CD4-positive, alpha-beta T cell treated with Interleukin-17A for 4 hours (primary cell): ENCODE measurements at regions not wholly inside any gene's neighbourhood (a gene's known extent, or its start where the extent isn't known, plus 50 kb on each side); places are given as distances from the start of the nearest gene placed in this dataset.
A peak's percentile ranks its signal among the peaks of the same experiment; 100 is the strongest.

Experiments
- DNase-seq: peaks from one replicate; pipeline ENCODE4 v3.0.0-alpha.2; 2020; ENCODE audit warnings: mixed read lengths

DNA sequence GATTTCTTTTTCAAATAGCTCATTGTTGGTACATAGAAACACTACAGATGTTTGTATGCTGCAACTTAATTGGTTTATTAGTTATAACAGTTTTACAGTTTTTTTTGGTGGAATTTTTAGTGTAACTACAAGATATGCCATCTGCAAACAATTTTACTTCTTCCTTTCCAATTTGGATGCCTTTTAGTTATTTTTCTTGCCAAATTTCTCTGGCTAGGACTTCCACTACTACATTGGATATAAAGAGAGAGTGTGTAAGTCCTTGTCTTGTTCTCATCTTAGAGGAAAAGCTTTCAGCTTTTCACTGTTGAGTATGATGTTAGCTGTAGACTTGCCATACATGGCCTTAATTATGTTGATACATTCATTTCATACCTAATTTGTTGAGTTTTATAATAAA is 143.6 kb upstream of the EOMES start:
- no peak for DNase-seq

DNA sequence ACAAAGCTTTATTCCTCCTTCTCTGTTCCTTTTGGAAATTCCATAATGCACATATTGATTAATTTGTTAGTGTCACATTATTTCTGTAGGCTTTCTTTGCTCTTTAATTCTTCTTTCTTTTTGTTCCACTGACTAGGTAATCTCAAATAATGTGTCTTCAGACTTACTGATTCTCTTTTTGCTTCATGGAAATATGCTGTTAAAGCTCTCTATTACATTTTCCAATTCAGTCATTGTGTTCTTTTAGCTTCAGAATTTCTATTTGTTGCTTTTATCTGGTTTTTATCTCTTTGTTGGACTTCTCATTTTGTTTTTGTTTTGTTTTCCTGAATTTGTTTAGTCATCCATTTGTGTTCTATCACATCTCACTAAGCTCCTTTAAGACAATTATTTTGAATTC is 147.0 kb upstream of the EOMES start:
- no peak for DNase-seq

DNA sequence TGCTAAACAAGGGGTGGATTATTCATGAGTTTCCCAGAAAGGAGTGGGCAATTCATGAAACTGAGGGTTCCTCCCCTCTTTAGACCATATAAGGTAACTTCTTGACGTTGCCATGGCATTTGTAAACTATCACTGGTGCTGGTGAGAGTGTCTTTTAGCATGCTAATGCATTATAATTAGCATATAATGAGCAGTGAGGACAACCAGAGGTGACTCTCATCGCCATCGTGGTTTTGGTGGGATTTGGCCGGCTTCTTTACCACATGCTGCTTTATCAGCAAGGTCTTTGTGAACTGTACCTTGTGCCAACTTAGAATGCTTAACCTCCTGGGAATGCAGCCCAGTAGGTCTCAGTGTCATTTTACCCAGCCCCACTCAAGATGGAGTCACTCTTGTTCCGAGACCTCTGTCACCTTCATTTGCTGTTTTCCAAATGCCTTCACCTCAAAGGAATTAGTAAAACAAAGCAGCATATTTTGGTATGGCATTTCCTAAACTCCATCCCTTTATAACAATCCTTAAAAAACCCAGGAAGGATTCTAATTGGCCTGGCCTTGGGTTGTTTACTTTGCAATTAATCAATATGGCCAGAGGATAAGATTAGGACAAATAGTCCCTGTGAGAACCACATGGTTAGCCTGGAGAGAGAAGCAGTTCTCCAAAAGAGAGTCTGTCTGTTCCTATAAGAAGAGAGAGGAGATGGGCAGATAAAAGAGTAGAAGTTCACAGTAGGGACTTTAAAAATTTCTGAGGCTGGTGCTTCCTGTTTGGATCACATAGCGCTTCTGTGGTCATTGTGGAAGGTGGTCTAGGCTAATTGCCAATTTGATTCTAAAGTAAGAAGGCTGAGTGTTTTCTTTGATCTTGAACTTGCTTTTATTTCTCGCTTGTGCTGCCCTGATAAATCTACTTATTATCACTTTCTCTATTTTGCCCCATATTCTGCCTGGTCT is 155.2 kb upstream of the EOMES start:
- DNase-seq: no peak

DNA sequence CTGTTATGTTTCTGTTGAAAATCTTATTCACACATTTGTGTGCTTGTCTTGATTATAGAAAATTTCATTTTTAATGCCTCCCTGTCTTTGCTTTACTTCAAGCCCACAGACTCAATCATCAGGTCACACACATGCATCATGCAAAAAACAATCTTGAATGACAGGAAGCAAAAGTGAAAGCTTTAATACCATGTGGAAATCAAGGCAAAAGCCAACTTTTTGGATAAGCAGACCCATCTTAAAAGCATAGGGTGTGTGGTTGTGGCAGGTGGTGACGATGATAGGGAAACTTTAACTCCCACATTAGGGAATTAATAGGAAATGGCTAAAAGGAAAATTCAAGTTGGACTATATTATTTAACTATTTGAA is 155.9 kb upstream of the EOMES start:
- no peak for DNase-seq

DNA sequence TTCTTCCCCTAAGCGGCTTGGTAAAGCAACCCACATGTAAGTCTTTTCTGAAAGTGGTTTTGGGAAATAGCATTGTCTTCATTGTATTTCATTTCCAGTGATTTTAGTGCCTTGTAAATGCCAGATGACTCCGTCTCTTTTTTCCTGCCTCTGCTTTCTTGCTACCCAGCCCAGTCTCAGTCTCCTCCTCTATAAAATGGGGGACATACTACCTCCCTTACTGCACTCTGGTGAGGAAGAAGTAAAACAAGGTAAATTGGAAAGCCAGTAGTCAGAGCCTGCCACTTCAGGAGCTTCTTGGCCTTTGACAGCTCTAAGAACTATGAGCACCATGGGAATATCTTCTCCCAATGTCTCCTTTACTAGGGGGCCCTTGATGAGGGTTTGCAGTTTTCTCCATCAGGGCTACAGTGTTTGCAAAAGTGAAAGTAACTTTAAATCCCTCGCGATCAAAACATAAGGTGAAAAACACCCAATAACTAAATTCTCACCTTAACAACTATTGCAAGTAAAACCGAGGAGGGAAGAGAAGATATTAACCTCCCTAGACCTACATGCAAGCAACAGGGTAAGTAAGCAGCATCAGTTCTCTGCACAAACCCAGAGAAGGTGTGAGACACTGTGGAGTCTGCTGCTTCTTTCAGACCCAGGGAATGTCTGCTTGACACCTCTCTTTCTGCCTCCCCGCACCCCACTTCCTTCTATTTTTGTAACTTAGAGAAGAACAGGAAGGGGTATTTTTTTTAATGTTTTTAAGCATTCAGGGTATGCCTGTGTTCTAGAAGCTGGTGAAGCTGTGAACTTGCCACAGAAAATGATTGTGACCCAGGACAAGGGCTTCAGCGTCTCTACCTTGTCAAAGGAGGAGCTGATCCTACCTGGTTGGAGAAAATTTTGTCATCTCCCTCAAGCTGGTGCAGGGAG is 159.1 kb upstream of the EOMES start:
- peak; percentile 76 for DNase-seq

DNA sequence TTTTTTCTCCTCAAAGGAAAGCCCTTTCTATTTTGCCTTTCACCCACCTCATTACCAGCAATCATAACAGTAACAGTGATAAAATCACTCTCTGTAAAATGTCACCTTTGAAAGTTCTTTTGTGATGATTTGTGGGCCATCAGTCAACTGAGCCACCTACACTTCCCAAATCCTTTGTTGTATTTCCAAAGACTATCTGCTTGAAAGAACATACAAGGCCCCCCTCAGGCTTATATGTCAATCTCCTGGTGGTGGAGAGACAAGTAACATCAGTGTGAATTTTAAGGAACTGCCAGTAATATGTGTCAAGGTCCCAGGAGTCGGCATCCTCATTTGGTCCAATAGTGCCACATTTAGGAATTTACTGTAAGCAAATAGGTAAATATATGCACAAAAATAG is 161.1 kb upstream of the EOMES start:
- no peak for DNase-seq

DNA sequence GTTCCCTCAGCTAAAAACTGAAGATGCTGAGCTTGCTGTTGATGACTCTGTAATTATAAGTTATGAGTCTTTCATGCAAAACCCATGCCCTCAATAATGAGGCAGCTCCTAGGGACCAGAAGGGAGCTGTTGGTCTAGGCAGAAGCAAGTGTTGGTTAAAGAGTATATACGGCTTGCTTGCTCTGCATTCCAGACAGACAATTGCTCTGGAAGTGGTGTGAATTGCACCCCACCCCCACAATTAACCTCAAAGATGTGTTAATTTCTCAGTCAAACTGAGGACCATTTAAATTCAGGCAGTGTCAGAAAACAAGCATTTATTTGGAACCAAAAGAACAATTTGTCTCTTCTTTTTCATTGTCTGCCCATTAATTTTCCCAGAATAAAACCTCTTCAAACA is 163.5 kb upstream of the EOMES start:
- no peak for DNase-seq

DNA sequence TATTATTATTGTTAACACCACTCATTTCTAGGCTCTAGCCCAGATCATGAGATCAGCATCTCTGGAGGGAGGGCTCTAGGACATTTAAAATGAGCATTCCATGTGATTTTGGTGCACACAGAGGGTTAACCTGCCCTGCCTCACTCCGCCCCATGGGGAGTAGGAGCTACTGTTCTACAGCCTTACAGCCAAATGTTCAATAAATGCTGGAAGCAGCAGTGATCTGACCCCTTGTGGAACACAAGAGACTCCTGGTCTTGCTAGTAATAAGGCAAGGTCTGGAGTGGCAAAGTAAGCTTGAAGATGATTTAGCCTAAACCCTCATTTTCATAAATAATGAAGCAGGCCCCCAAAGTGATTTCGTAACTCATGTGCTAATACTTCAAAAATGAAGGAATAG is 166.4 kb upstream of the EOMES start:
- DNase-seq: no peak

DNA sequence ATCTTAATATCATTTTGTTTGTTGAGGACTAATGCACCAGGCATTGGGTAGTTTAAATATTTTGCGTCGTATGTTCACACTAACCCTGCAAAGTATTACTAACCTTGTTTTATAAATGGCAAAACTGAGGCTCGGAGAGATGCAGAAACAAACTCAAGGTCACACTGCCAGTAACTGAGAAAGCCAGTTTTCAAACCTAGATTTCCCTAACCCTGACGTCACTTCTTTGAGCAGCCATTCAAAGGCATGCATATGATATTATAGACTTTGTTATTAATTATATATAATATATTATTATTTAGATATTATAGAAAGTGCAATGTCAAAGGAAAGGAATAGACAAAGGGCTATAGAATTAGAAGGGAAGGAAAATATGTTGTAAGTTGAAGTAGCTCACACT is 167.6 kb upstream of the EOMES start:
- DNase-seq: no peak

DNA sequence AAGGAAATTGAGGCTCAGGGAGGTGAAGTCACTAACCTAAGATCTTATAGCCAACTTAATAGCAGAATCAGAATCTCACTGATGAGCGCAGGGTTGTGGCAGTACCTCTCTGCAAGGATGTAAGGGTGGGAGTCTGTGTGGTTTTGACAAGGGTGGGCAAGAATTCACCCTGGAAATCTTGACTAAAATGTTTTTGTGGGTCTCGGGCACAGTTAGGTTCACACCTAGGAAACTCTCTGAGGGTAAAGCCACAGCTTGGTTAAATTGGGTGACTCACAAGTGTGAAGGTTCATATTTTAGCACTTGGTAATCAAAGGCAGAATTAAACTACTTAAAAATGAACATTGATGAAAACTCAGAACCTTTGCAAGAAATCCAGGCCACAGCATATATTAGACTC is 178.2 kb upstream of the EOMES start:
- DNase-seq: peak; percentile 31

DNA sequence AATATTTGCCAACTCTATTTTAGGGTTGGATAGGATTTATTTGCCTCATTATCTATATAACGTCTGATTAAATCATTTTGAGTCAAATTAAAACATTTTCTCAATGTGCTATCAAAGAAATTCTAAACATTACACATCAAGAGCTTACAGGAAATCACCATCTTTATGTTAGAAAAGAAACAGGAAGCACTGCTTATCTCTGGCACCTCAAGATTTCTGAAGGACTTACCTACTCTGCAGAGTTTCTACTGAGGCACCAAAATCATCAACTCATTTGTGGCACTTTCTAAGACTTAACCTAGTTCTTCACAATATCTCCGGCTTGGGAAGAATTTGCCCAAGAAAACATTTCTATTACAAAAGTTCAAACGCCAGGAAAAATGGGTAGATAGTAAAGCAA is 181.3 kb upstream of the EOMES start:
- DNase-seq: no peak

DNA sequence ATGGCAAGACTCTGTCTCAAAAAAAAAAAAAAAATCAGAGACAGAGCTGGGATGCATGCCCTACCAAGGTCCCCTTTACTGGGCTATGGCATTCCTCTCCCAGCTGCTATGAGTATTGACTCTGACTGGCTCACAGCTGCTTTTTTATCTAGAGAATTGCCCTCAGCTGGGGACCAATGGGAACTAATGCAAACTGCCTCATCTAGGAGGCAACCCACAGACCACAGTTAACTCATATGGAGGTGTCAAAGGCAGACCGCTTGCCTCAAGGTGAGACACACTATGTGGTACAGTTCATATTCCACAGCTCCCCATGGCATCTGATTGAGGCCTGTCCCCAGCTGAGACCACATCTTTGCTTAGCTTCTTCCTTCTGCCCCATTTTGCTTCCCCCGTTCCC is 183.5 kb upstream of the EOMES start:
- DNase-seq: peak; percentile 13

DNA sequence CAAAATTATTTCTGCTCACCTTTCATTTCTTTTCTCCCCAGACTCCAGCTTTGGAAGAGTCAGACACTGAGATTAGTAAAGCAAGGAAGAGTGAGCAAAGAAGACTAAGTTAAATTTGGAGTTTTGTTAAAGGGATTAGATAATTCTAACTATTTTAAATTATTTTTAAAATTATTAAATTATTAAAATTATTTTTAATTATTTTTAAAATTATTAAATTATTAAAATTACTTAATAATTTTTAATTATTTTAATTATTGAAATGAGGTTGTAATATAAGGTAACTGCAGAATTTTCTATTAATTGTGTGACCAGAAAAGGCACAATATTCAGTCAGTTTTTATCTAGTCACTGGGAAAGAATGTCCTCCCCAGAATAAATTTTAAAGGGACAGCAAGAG is 185.0 kb upstream of the EOMES start:
- DNase-seq: no peak

DNA sequence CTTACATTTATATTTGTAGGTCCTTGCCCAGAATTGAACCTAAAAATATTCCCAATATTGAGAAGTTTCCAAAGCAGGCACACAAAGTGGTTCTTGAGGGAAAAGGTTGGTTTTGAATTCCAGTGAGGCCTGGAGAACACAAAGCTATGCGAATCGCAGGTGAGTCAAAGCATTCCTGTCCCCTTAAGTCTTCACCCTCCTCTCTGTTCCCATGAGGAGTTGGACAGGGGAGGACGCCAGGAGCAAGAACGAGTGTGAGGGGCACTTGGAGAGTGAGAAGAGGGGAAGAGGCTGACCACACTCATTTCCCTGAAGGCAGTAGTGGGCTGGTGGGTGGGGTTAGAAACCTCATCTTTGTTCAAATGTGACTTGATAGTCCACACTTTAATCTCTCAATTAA is 185.8 kb upstream of the EOMES start:
- DNase-seq: no peak

DNA sequence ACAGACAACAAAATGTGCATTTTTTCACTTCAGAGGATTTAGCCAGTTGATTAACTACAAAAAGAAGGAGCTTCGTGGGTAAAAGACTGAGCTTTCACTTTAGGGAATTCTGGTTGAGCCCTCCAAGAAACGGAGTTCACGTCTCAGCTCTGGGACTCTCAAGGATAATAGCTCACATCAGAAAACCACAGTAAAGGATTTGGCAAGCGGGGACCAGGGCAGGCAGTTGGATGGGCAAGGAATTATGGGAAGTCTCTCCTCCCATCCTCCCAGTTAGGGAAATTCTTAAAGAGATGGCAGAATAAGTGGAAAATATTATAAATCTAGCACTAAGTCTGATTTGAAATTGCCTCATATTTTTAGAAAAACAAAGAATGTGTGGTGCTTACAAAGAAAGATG is 188.3 kb upstream of the EOMES start:
- DNase-seq: no peak

DNA sequence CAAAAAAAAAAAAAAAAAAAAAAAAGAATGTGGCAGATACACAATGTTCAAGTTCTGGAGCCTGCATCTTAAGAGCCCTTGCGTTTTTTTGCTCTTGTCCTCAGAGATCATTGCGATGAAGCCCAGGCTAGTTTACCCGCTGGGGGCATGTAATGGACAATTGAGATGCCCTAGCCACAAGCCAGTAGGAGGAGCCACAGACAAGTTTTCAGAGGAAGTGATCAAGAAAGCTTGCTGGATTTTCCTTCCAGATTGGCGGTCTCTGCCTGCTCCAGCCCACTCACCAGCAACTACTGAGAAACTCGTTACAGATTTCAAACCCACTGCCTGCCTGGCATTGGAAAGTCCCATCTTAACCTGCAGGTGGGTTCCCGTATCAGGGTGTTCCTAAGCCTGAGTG is 192.1 kb upstream of the EOMES start:
- DNase-seq: no peak

DNA sequence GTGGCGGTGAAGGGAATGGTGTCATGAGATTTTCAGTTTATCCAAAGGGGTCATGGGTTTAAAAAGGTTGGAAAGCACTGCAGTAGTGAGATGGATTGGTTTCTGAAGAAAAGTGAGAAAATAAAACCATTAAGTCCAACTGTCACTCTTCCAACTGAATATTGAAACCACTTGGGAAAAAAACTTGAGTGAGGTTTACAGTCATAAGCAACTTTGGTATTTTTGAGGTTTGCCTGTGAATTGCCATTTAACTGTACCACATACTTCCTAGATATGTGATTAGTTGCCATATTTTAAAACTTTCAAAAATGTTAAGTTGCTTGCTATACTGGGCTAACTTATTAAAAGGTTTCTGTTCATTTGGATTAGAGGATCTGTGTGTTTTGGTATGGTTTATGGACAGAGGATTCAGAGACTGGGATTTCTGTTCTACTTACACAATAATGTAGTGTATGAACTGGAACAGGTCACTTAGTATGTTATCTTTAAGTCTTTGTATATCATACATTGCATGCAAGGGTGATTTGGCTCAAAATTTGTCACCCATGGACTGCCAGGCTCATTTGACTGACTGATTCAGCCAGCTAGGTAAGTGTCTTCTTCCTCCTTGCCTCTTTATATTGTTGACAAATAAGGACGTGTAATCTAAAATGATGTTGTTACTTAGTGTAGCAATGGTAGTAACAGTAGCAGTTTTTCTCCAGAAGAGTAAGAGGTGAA is 201.4 kb upstream of the EOMES start:
- DNase-seq: no peak

DNA sequence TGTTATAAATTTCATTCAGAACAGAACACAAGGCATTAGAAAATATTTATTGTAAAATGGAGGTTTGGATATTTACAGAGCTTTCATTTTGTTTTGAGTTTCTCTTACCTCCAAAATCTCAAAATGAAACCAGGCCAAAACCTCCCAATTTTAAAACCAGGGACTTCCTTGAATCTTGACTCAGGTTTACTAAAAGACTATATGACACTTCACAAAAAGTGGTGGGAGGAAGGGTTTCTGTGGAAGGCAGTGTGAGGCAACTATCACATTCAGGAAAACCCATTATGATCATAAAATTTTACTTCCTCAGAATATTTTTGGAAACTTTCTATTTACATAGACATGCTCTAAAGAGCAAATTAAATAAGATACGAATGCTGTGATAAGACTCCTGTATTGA is 205.8 kb upstream of the EOMES start:
- no peak for DNase-seq

DNA sequence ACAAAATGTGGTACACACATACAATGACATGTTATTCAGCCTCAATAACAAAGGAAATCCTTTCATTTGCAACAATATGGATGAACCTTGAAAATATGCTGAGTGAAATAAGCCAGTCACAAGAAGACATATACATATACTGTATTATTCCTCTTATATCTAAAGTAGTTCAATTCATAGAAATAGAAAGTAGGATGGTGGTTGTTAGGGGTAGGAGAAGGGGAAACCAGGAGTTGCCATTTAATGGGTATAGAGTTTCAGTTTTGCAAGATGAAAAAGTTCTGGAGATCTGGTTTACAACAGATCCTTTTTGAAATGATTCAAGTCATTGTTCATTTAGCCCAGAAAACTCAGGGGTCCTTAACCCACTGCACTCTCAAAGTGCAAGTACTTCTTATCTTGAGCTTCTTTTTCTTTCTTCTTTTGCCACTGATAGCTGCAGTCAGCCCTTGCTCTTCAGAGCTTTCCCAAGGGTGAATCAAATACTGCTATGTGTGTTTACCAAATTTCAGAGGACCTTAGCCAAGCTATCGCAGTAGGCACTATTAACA is 208.0 kb upstream of the EOMES start:
- no peak for DNase-seq

DNA sequence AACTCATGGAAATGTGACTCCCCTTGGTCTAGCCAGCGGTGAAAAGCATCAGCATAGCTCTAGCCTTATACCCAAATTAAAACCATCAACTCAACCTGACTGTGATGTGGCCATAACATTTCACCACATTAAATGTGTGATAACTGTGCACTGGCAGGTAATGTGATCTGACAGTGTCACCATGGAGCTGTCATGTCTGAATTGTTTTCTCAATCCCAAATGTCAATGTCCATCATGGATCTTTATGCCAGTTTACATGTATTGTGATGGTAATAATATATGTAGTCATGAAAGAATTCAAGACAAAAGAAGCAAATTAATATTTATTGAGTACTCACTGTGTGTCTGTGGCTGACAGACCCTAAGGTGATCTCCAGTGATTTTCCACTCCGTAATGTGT is 213.4 kb upstream of the EOMES start:
- DNase-seq: no peak

DNA sequence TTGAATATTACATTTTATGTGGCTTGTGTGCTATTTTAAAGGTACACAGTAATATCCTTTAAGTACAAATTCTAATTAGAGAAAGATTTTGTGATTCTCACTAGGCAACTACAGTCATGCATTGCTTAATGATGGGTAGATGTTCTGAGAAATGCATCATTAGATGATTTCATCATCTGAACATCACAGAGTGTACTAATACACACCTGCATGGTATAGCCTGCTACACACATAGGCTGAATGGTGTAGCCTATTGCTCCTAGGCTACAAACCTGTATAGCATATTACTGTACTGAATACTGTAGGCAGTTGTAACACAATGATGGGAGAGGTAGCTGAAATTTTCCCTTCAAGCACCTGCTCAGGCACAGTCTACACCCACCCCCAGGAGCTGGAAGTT is 217.4 kb upstream of the EOMES start:
- DNase-seq: no peak

DNA sequence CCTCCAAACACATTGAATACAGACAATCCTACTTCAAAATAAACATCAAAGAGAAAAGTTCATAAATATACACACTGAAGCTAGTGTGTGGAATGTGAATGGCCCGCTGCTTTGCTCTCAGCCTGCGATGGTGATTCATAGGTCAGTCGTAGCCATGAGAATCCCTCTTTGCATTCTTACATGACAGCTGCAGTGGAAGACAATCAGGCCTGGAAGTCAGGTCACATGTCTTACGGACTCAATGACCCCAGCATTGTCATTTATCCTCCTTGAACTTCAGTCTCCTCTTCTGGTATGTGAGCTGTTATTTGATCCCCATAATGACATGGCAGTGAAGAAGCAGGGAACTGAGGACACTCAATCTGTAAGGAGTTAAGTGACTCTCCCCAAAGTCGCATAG is 217.8 kb upstream of the EOMES start:
- DNase-seq: no peak

DNA sequence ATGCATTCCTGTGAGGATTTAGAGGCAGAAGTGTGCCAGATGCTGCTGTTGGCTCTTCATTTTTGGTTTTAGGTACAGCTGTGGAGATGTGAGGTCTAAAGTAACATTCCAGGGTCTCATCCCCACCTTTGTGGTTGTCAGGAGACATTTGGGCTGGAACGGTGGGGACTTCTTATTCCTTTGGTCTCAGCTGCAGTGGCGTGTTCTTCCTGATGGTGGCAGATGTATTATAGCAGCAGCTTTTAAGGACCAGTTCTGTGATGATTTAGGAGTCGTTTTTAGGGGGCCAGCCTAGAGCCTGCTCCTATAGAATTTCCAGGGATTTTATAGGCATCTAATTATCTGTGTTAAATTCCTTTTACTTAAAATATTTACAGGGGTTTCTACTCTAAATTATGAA is 221.0 kb upstream of the EOMES start:
- DNase-seq: peak; percentile 6
